WTC11 (cell line): ENCODE measurements at regions not wholly inside any gene's neighbourhood (a gene's known extent, or its start where the extent isn't known, plus 50 kb on each side); places are given as distances from the start of the nearest gene placed in this dataset.

Source experiments
- CREB1 ChIP-seq: sonication (generic); formaldehyde crosslinking; IDR thresholded peaks from 2 replicates; pipeline ENCODE4 v1.8.0; 2023; ENCODE audit warnings: mild to moderate bottlenecking, missing genetic modification reagents
- TP53 ChIP-seq: sonication (generic); formaldehyde crosslinking; IDR thresholded peaks from 2 replicates; pipeline ENCODE4 v1.8.1; 2023; ENCODE audit warnings: mild to moderate bottlenecking, missing genetic modification reagents
- TF ChIP-seq, protein P1 (sequence below): fragments of 200-600 bp; IDR thresholded peaks from 2 replicates; pipeline ENCODE4 v1.8.0; 2022; ENCODE audit warnings: antibody characterized with exemption
- TF ChIP-seq, protein P2 (sequence below): sonication (generic); formaldehyde crosslinking; IDR thresholded peaks from 2 replicates; pipeline ENCODE4 v1.8.1; 2023; ENCODE audit warnings: mild to moderate bottlenecking, missing genetic modification reagents, moderate library complexity
- TF ChIP-seq, protein P3 (sequence below): sonication (generic); formaldehyde crosslinking; IDR thresholded peaks from 2 replicates; pipeline ENCODE4 v1.8.0; 2022; ENCODE audit warnings: mild to moderate bottlenecking, missing genetic modification reagents
- TF ChIP-seq, protein P4 (sequence below): sonication (generic); formaldehyde crosslinking; IDR thresholded peaks from 2 replicates; pipeline ENCODE4 v1.8.0; 2023; ENCODE audit warnings: missing genetic modification reagents

DNA sequence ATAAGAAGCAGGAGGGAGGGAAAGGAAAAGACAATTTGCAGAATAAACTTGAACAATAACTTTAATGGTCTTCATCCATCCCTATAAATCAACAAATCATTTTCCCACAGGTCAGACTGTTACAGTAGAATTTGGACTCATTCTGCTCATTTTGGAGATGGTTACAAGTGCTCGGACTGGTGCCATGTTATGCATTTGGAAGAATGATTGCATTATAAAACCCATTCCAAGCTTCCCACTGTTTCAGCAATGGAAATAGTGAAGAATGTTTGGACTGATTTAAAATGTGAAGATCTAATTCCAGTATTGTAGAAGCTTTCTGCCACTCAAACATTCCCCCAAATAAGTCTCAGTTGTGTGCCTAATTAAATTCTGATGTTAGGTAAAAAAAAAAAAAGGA is 99.7 kb upstream of the ZEB1 start:
- TF ChIP-seq, protein P1, sequence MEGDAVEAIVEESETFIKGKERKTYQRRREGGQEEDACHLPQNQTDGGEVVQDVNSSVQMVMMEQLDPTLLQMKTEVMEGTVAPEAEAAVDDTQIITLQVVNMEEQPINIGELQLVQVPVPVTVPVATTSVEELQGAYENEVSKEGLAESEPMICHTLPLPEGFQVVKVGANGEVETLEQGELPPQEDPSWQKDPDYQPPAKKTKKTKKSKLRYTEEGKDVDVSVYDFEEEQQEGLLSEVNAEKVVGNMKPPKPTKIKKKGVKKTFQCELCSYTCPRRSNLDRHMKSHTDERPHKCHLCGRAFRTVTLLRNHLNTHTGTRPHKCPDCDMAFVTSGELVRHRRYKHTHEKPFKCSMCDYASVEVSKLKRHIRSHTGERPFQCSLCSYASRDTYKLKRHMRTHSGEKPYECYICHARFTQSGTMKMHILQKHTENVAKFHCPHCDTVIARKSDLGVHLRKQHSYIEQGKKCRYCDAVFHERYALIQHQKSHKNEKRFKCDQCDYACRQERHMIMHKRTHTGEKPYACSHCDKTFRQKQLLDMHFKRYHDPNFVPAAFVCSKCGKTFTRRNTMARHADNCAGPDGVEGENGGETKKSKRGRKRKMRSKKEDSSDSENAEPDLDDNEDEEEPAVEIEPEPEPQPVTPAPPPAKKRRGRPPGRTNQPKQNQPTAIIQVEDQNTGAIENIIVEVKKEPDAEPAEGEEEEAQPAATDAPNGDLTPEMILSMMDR, result no peak
- TF ChIP-seq TP53 (CRISPR knock-in tag) (no peak), CREB1 (CRISPR knock-in tag) (no peak)
- TF ChIP-seq, protein P2, sequence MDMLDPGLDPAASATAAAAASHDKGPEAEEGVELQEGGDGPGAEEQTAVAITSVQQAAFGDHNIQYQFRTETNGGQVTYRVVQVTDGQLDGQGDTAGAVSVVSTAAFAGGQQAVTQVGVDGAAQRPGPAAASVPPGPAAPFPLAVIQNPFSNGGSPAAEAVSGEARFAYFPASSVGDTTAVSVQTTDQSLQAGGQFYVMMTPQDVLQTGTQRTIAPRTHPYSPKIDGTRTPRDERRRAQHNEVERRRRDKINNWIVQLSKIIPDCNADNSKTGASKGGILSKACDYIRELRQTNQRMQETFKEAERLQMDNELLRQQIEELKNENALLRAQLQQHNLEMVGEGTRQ (CRISPR knock-in tag), result no peak
- TF ChIP-seq, protein P3, sequence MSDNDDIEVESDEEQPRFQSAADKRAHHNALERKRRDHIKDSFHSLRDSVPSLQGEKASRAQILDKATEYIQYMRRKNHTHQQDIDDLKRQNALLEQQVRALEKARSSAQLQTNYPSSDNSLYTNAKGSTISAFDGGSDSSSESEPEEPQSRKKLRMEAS (CRISPR knock-in tag), result no peak
- TF ChIP-seq, protein P4, sequence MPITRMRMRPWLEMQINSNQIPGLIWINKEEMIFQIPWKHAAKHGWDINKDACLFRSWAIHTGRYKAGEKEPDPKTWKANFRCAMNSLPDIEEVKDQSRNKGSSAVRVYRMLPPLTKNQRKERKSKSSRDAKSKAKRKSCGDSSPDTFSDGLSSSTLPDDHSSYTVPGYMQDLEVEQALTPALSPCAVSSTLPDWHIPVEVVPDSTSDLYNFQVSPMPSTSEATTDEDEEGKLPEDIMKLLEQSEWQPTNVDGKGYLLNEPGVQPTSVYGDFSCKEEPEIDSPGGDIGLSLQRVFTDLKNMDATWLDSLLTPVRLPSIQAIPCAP (CRISPR knock-in tag), result no peak
